GM12864 (cell line): ENCODE measurements at regions not wholly inside any gene's neighbourhood (a gene's known extent, or its start where the extent isn't known, plus 50 kb on each side); places are given as distances from the start of the nearest gene placed in this dataset.

Experiments
- DNase-seq: peaks from one replicate; pipeline ENCODE4 v3.0.0-alpha.2; 2011; ENCODE audit warnings: low read depth
- H3K4me3 ChIP-seq: 2 replicates; pipeline ENCODE4 v1.5.1; 2011; ENCODE audit warnings: mild to moderate bottlenecking, low read depth, low read length, control low read depth
- TF ChIP-seq, protein P1 (sequence below): IDR thresholded peaks from 2 replicates; pipeline ENCODE4 v1.5.1; 2011; ENCODE audit warnings: low read depth, mild to moderate bottlenecking, moderate library complexity, low read length, control low read depth, inconsistent platforms; ENCODE audit errors: missing control alignments

GRCh38 chr15:31226021-31226420 is 100.6 kb upstream of the KLF13 start:
- no peak for DNase-seq
- TF ChIP-seq, protein P1, sequence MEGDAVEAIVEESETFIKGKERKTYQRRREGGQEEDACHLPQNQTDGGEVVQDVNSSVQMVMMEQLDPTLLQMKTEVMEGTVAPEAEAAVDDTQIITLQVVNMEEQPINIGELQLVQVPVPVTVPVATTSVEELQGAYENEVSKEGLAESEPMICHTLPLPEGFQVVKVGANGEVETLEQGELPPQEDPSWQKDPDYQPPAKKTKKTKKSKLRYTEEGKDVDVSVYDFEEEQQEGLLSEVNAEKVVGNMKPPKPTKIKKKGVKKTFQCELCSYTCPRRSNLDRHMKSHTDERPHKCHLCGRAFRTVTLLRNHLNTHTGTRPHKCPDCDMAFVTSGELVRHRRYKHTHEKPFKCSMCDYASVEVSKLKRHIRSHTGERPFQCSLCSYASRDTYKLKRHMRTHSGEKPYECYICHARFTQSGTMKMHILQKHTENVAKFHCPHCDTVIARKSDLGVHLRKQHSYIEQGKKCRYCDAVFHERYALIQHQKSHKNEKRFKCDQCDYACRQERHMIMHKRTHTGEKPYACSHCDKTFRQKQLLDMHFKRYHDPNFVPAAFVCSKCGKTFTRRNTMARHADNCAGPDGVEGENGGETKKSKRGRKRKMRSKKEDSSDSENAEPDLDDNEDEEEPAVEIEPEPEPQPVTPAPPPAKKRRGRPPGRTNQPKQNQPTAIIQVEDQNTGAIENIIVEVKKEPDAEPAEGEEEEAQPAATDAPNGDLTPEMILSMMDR, result no peak
- H3K4me3 ChIP-seq, result no peak overlapping the region

GRCh38 chr15:31227235-31227634 is 99.4 kb upstream of the KLF13 start:
- no peak for DNase-seq
- TF ChIP-seq, protein P1, result no peak
- H3K4me3 ChIP-seq, result peak overlapping the region; percentile 95

DNA sequence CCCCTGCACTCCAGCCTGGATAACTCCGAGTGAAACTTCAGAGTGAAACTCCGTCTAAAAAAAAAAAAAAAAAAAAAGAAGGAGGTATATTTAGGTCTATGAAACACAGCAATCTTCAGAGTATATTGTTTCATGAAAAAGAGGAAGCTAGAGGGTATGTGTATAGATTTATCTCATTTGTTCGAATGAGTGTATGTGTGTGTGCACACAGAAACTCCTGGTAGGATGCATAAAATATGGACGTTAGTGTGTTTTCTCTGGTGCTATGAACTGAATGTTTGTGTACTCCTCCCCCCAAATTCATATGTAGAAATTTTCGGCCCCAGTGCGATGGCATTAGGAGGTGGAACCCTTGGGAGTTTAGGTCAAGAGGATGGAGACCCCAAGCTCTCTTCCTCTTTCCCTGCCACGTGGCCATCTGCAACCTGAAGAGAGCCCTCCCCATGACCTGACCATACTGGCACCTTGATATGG is 98.6 kb upstream of the KLF13 start:
- peak overlapping the region; percentile 95 for H3K4me3 ChIP-seq
- DNase-seq, result no peak
- TF ChIP-seq, protein P1, result no peak

- DNase-seq, result peak; percentile 86
- TF ChIP-seq, protein P1, result no peak
- H3K4me3 ChIP-seq, result peak overlapping the region; percentile 95
These were observed 97.4 kb upstream of the KLF13 start for GRCh38 chr15:31228980-31229826.

DNA sequence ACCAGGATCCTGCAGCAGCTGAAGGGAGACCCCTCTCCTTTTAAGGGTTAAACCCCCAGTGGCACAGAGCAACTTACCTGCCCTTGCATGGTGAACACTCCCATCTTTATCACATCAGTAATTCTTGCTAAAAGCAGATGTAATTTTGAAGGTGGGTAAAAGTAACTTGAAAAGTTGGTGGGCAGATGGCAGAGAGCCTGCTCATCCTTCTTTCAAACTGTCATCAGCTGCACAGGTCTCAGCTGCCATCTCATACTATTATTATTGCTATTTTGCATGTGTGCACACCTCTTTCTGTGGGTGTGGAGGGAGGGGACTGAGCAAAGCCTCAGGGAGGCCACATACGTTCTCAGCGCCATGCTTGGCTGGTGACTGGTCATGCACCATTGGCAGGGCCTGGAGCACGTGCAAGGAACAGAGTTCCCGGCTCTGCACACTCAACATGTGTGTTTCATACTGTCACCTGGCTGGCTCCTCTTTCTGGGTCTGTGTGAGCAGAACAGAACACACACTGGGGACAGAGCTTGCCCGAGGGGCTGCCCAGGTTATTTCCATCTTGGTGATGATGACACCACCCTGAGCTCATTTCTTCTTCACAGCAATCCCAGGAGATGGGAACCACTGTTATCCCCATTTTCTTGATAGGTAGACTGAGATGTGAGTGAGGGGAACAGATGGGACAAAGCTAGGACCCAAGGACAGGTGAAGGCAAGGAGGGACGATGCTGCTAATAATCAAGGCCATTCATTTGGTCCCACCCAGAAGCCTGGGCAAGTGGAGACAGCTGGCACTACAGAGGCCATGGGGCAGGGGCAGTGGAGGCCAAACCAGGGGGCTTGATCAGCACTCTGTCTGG is 95.8 kb upstream of the KLF13 start:
- DNase-seq, result peak; percentile 97
- peak overlapping the region; percentile 95 for H3K4me3 ChIP-seq
- TF ChIP-seq, protein P1, result no peak

DNA sequence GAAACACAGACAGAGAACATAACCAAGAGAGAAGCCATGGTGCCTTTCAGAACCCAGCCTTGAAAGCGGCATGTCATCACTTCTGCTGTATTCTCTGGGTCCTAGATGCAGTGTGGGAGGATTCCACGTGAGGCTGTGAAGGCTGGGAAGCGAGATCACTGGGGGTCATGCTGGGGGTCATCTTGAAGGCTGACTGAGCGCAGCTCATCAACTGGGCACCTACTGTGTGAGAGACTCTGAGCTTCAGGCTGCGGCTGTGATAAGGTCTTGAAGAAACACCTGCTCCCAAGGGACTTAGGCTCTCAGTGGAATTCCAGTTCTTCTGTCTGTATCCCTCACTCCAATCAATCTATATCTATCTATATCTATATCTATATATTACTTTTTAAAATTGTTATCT is 91.8 kb upstream of the KLF13 start:
- TF ChIP-seq, protein P1, result no peak
- H3K4me3 ChIP-seq, result no peak overlapping the region
- no peak for DNase-seq
